ENCODE measurements at regions not wholly inside any gene's neighbourhood (a gene's known extent, or its start where the extent isn't known, plus 50 kb on each side); places are given as distances from the start of the nearest gene placed in this dataset.

GRCh38 chr6:106849676-106850332 lies 124.7 kb downstream of the CD24 start:
- TF ChIP-seq CTCF (IDR thresholded peaks at IDR 0.05) = no peak
- no peak for TF ChIP-seq POLR2A (IDR thresholded peaks at IDR 0.05)

All from Peyer's patch (tissue), 4 donors.